HFF-Myc (cell line): ENCODE measurements at regions not wholly inside any gene's neighbourhood (a gene's known extent, or its start where the extent isn't known, plus 50 kb on each side); places are given as distances from the start of the nearest gene placed in this dataset.

Experiments
- DNase-seq: peaks from one replicate; pipeline ENCODE4 v3.0.0-alpha.2; 2011; ENCODE audit warnings: low read depth; ENCODE audit errors: extremely low read depth
- H3K4me3 ChIP-seq: replicated peaks from 2 replicates; pipeline ENCODE4 v1.5.1; 2011; ENCODE audit warnings: low read depth, mild to moderate bottlenecking, control low read depth, low read length
- TF ChIP-seq, protein P1 (sequence below): IDR thresholded peaks from 2 replicates; pipeline ENCODE4 v1.5.1; 2012; ENCODE audit warnings: mild to moderate bottlenecking, low read depth, low read length, control low read depth; ENCODE audit errors: missing control alignments

DNA sequence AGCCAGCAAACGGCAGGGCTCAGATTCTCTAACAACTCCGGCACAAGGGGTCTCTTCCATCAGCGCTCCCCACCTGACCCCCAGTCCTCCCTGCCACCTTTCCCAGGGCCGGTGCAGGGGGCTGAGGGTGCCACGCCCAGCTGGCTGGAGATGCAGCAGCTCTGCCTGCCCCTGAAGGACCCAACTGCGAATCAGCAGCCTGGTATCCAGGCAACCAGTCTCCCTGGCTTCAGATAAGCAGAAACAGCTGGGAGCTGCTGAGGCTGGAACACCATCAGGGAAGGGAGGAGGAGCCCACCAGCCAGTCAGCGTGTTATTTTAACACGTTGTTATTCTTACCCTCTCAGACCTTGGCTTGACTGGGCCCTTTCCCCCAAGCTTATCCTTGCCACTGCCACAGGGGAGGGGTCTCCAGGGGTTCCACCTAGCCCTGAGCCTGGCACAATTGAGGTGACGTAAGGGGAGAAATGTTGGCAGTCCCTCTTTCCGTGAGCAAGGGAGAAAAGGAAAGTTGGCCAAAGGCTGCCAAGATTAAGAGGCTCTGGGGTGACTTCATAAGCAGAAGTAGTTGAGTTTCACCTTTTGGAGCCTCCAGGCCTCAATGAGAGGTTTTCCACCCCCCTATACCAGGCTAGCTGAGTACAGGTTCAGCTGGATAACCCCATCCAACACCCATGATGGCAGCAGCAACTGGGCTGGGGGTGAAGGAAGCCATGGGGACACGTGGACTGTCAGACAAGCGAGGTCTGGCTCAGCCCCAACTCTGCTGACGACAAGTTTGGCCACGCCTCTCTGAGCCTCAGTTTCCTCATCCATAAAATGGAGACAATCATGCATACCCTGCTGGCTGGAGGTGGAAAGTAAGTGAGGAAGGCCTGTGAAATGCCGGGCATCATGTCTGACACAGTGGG, 91.1 kb downstream of the IRF2BPL start:
- no peak overlapping the region for H3K4me3 ChIP-seq
- no peak for DNase-seq
- TF ChIP-seq, protein P1, sequence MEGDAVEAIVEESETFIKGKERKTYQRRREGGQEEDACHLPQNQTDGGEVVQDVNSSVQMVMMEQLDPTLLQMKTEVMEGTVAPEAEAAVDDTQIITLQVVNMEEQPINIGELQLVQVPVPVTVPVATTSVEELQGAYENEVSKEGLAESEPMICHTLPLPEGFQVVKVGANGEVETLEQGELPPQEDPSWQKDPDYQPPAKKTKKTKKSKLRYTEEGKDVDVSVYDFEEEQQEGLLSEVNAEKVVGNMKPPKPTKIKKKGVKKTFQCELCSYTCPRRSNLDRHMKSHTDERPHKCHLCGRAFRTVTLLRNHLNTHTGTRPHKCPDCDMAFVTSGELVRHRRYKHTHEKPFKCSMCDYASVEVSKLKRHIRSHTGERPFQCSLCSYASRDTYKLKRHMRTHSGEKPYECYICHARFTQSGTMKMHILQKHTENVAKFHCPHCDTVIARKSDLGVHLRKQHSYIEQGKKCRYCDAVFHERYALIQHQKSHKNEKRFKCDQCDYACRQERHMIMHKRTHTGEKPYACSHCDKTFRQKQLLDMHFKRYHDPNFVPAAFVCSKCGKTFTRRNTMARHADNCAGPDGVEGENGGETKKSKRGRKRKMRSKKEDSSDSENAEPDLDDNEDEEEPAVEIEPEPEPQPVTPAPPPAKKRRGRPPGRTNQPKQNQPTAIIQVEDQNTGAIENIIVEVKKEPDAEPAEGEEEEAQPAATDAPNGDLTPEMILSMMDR: no peak

DNA sequence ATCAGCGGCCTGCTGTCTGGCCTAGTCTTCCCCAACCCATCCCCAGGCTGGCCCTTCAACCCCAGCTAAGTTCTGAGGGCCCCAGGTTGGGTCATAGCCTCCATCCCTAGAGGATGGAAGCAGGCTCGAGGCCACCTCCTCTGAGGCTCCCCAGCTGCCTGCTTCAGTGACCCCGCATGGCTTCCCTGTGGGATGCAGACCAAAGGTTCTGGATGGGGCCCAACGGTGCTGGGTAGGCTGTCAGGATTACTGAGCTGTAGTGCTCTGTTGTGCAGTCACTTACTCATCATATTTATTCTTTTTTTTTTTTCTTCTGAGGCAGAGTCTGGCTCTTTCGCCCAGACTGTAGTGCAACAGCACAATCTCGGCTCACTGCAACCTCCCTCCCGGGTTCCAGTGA, 92.0 kb downstream of the IRF2BPL start:
- H3K4me3 ChIP-seq: no peak overlapping the region
- TF ChIP-seq, protein P1: no peak
- no peak for DNase-seq

DNA sequence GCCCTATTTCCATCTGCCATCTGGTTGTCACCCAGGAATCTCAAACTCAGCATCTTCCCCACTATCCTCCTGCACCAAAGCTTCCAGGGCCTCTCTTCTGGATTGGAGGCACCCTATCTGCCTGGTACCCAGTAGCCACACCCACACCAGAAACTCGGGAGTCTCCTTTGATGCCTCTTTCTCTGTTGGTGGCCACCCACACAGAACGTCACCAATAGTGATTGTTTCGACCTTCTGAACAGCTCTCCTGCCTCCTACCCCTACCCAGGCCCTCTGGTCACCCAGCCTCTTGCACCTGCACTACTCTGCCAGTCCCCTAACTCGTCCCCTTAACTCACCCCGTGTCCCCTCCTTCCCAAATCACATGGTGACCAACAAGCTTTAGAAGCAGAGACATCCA, 95.0 kb downstream of the IRF2BPL start:
- no peak for DNase-seq

DNA sequence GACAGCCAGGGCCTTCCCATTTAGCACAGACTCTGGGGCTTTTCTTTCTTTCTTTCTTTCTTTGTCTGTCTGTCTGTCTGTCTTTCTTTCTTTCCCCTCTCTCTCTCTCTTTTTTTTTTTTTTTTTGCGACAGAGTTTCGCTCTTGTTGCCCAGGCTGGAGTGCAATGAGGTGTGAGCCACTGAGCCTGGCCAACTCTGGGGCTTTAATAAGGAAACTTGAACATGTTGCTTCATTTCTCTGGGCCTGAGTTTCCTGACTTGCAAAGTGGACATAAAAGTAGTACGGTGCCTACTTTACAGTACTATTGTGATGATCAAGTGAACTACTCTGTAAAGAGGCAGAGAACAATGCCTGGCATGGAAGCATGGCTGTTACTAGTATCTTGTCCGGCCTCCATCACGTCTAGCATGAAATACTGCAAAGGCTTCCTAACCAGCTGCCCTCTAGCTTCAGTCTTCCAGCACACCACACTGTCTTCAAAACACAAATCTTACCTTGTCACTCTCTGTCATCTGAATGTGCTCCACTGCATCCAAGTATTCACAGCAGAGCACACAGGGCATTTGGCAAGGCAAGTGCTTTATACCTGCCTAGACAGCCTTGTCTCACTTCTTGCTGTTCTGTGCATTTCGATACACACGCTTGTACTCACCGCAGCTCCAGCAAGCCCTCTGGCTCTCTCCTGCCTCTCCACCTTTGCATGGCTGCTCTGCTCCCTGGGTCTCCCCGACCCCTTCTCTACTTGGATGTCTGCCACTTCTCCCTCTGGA, 96.7 kb downstream of the IRF2BPL start:
- DNase-seq: no peak
- TF ChIP-seq, protein P1: no peak
- no peak overlapping the region for H3K4me3 ChIP-seq

More for the DNA sequence above, 95.0 kb downstream of the IRF2BPL start:
- H3K4me3 ChIP-seq: no peak overlapping the region
- TF ChIP-seq, protein P1: no peak

DNA sequence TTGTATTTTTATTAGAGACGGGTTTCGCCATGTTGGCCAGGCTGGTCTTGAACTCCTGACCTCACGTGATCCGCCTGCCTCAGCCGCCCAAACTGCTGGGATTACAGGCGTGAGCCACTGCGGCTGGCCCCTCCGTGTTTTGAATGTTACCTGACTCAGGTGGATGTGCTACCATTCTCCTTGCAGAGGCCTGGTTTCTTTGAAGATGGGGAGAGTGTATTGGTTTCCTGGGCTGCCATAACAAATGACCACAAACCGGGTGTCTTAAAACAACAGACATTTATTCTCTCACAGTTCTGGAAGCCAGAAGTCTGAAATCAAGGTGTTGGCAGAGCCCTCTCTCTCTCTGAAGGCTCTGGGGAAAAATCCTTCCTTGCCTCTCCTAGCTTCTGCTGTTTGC, 98.0 kb downstream of the IRF2BPL start:
- TF ChIP-seq, protein P1: no peak
- no peak overlapping the region for H3K4me3 ChIP-seq
- DNase-seq: no peak

DNA sequence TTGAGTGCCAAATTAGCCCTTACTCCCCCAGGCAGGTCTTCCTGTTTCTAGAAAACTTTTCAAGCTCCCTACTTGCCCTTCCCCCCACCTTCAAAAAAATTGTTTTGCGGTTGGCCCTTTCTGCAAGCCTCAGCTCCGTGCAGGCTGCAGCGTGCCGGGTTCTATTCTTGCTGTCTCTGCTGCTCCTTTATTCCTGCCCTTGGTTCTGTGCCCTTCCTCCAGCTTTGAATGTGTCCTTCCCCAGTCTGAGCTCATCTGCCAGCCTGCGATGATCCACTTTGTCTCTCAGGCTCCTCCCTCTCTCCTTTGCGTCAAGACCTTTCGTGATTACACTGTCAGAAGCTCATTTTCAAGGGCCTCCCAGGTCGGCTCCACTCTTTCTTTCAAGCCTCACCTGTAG, 98.6 kb downstream of the IRF2BPL start:
- TF ChIP-seq, protein P1: no peak
- no peak overlapping the region for H3K4me3 ChIP-seq
- DNase-seq: no peak
